Trophoblast cell (in vitro differentiated cells and primary cell): ENCODE measurements at regions not wholly inside any gene's neighbourhood (a gene's known extent, or its start where the extent isn't known, plus 50 kb on each side); places are given as distances from the start of the nearest gene placed in this dataset.
A peak's percentile ranks its signal among the peaks of the same experiment; 100 is the strongest.

Source experiments
- DNase-seq, 2 donors: peaks; one replicate each; pipeline ENCODE4 v3.0.0-alpha.2; 2016
- H2AFZ ChIP-seq: 2 replicates; pipeline ENCODE4 v1.6.1; 2013; ENCODE audit warnings: low read length, moderate library complexity, mild to moderate bottlenecking; ENCODE audit not compliant: insufficient read depth, poor library complexity
- H2AK5ac ChIP-seq: 2 replicates; pipeline ENCODE4 v1.6.1; 2013; ENCODE audit warnings: mild to moderate bottlenecking, low read length
- H2BK120ac ChIP-seq: 2 replicates; pipeline ENCODE4 v1.6.1; 2013; ENCODE audit warnings: low read length, mild to moderate bottlenecking, moderate library complexity; ENCODE audit not compliant: insufficient read depth, poor library complexity
- H2BK12ac ChIP-seq: 2 replicates; pipeline ENCODE4 v1.6.1; 2013; ENCODE audit warnings: mild to moderate bottlenecking, low read length, moderate library complexity
- H2BK5ac ChIP-seq: 2 replicates; pipeline ENCODE4 v1.6.1; 2013; ENCODE audit warnings: low read length, low read depth, moderate library complexity, mild to moderate bottlenecking; ENCODE audit not compliant: poor library complexity
- H3K14ac ChIP-seq: 2 replicates; pipeline ENCODE4 v1.6.1; 2013; ENCODE audit warnings: mild to moderate bottlenecking, low read length
- H3K18ac ChIP-seq: 2 replicates; pipeline ENCODE4 v1.6.1; 2013; ENCODE audit warnings: mild to moderate bottlenecking, low read length
- H3K23ac ChIP-seq: 2 replicates; pipeline ENCODE4 v1.6.1; 2013; ENCODE audit warnings: low read length
- H3K27ac ChIP-seq: 2 replicates; pipeline ENCODE4 v1.5.1; 2013; ENCODE audit warnings: low read depth, mild to moderate bottlenecking, inconsistent platforms, low read length, moderate library complexity
- H3K27me3 ChIP-seq: 2 replicates; pipeline ENCODE4 v1.6.1; 2013; ENCODE audit warnings: inconsistent platforms, mild to moderate bottlenecking, low read length, moderate library complexity; ENCODE audit not compliant: insufficient read depth
- H3K36me3 ChIP-seq, 2 experiments: 1 replicate in 1 of 2; 2 replicates in 1 of 2; pipeline ENCODE4 v1.6.1; 2013; ENCODE audit warnings: low read length in 2 of 2, mild to moderate bottlenecking in 2 of 2, moderate library complexity in 1 of 2; ENCODE audit not compliant: insufficient read depth in 2 of 2, control insufficient read depth in 1 of 2
- H3K4ac ChIP-seq: 2 replicates; pipeline ENCODE4 v1.6.1; 2013; ENCODE audit warnings: low read depth, mild to moderate bottlenecking, low read length, moderate library complexity
- H3K4me1 ChIP-seq, 2 experiments: 1 replicate in 1 of 2; 2 replicates in 1 of 2; pipeline ENCODE4 v1.6.1; 2013; ENCODE audit warnings: low read length in 2 of 2, mild to moderate bottlenecking in 2 of 2, moderate library complexity in 1 of 2; ENCODE audit not compliant: insufficient read depth in 2 of 2, control insufficient read depth in 1 of 2
- H3K4me2 ChIP-seq: 2 replicates; pipeline ENCODE4 v1.6.1; 2013; ENCODE audit warnings: inconsistent platforms, mild to moderate bottlenecking, low read length, moderate library complexity
- H3K4me3 ChIP-seq: 2 replicates; pipeline ENCODE4 v1.5.1; 2013; ENCODE audit warnings: mild to moderate bottlenecking, low read depth, low read length, inconsistent platforms
- H3K79me1 ChIP-seq: one replicate; pipeline ENCODE4 v1.6.1; 2013; ENCODE audit warnings: low read length
- H3K79me2 ChIP-seq: 2 replicates; pipeline ENCODE4 v1.6.1; 2013; ENCODE audit warnings: low read length, mild to moderate bottlenecking; ENCODE audit not compliant: control insufficient read depth, insufficient read depth, poor library complexity
- H3K9ac ChIP-seq: 2 replicates; pipeline ENCODE4 v1.6.1; 2013; ENCODE audit warnings: mild to moderate bottlenecking, low read length
- H3K9me3 ChIP-seq: 2 replicates; pipeline ENCODE4 v1.6.1; 2013; ENCODE audit warnings: low read depth, mild to moderate bottlenecking, control low read depth, inconsistent platforms, low read length; ENCODE audit not compliant: insufficient read depth
- H4K12ac ChIP-seq: 2 replicates; pipeline ENCODE4 v1.6.1; 2013; ENCODE audit warnings: low read depth, mild to moderate bottlenecking, low read length, moderate library complexity
- H4K8ac ChIP-seq: 2 replicates; pipeline ENCODE4 v1.6.1; 2013; ENCODE audit warnings: low read depth, mild to moderate bottlenecking, low read length, moderate library complexity
- H4K91ac ChIP-seq: one replicate; pipeline ENCODE4 v1.6.1; 2013; ENCODE audit warnings: low read depth, mild to moderate bottlenecking, low read length, moderate library complexity
- WGBS: extraction: QIAGEN DNeasy Blood & Tissue Kit; methylation state at CpG from one replicate; pipeline ENCODE4 v1.1.7; 2013; ENCODE audit warnings: missing lambda C conversion rate; ENCODE audit not compliant: insufficient read length, insufficient coverage; ENCODE audit errors: extremely low coverage; 5-methylcytosine and 5-hydroxymethylcytosine counted together

GRCh38 chr2:13654416-13654815, 937.7 kb downstream of the TRIB2 start:
- no peak for DNase-seq

GRCh38 chr2:13660231-13660630, 943.5 kb downstream of the TRIB2 start:
- no peak overlapping the region for H4K12ac ChIP-seq
- H3K27me3 ChIP-seq: no peaks in the 10 kb centered on the region
- H3K4me3 ChIP-seq: no peak overlapping the region
- H4K91ac ChIP-seq: no peak overlapping the region
- no peak overlapping the region for H3K23ac ChIP-seq
- H2BK120ac ChIP-seq: no peak overlapping the region
- no peak for DNase-seq
- no peaks in the 10 kb centered on the region for H3K36me3 ChIP-seq
- H4K8ac ChIP-seq: no peak overlapping the region
- no peak overlapping the region for H3K4me2 ChIP-seq
- no peak overlapping the region for H2BK5ac ChIP-seq
- WGBS: no CpG with 5 or more reads among the region's 3 CpGs
- no peak overlapping the region for H2AFZ ChIP-seq
- no peaks in the 10 kb centered on the region for H3K79me1 ChIP-seq
- H3K9me3 ChIP-seq: no peaks in the 10 kb centered on the region
- H2AK5ac ChIP-seq: no peak overlapping the region
- H3K4ac ChIP-seq: no peak overlapping the region
- H3K14ac ChIP-seq: no peak overlapping the region
- no peak overlapping the region for H3K9ac ChIP-seq
- no peaks in the 10 kb centered on the region for H3K4me1 ChIP-seq
- no peaks in the 10 kb centered on the region for H3K79me2 ChIP-seq
- H2BK12ac ChIP-seq: no peak overlapping the region
- no peak overlapping the region for H3K18ac ChIP-seq
- H3K27ac ChIP-seq: no peak overlapping the region

More at GRCh38 chr2:13654416-13654815, 937.7 kb downstream of the TRIB2 start:
- Histone ChIP-seq H3K36me3 (no peaks in the 10 kb centered on the region), H4K91ac (no peak overlapping the region), H2AFZ (no peak overlapping the region), H4K12ac (no peak overlapping the region), H2BK120ac (no peak overlapping the region), H3K4ac (no peak overlapping the region), H2BK5ac (no peak overlapping the region), H3K4me2 (no peak overlapping the region), H3K9ac (no peak overlapping the region), H3K79me1 (no peaks in the 10 kb centered on the region), H3K23ac (no peak overlapping the region), H3K9me3 (no peaks in the 10 kb centered on the region), H3K18ac (no peak overlapping the region), H3K4me1 (no peaks in the 10 kb centered on the region), H3K79me2 (no peaks in the 10 kb centered on the region), H3K27me3 (no peaks in the 10 kb centered on the region), H3K4me3 (no peak overlapping the region), H3K27ac (no peak overlapping the region), H2BK12ac (no peak overlapping the region), H3K14ac (no peak overlapping the region), H2AK5ac (no peak overlapping the region), H4K8ac (no peak overlapping the region)

- Histone ChIP-seq H3K4me1 (no peaks in the 10 kb centered on the region), H3K4me2 (no peak overlapping the region), H3K18ac (no peak overlapping the region), H4K8ac (no peak overlapping the region), H4K12ac (no peak overlapping the region), H2BK12ac (no peak overlapping the region), H2AFZ (no peak overlapping the region), H3K79me2 (no peaks in the 10 kb centered on the region), H2BK5ac (no peak overlapping the region), H2AK5ac (no peak overlapping the region), H3K4ac (no peak overlapping the region), H3K79me1 (no peaks in the 10 kb centered on the region), H3K9ac (no peak overlapping the region), H3K4me3 (no peak overlapping the region), H3K36me3 (no peaks in the 10 kb centered on the region), H3K23ac (no peak overlapping the region), H3K27ac (no peak overlapping the region), H4K91ac (no peak overlapping the region), H2BK120ac (no peak overlapping the region), H3K9me3 (no peaks in the 10 kb centered on the region), H3K14ac (no peak overlapping the region), H3K27me3 (no peaks in the 10 kb centered on the region)
- WGBS: no CpG with 5 or more reads among the region's 1 CpG
- peak in 1 of 2 donors; percentile 56 for DNase-seq
These were observed 945.3 kb downstream of the TRIB2 start for GRCh38 chr2:13662055-13662454.

GRCh38 chr2:13666582-13667414, 950.1 kb downstream of the TRIB2 start:
- no peak overlapping the region for H3K27ac ChIP-seq
- H3K9ac ChIP-seq: no peak overlapping the region
- H2AK5ac ChIP-seq: no peak overlapping the region
- no peak overlapping the region for H3K23ac ChIP-seq
- no peak overlapping the region for H4K91ac ChIP-seq
- H3K4me1 ChIP-seq: no peaks in the 10 kb centered on the region
- DNase-seq: peak in 1 of 2 donors; percentile 21
- H2BK5ac ChIP-seq: no peak overlapping the region
- H3K14ac ChIP-seq: no peak overlapping the region
- H3K27me3 ChIP-seq: no peaks in the 10 kb centered on the region
- H3K4me2 ChIP-seq: no peak overlapping the region
- H2AFZ ChIP-seq: no peak overlapping the region
- H3K4me3 ChIP-seq: no peak overlapping the region
- H3K4ac ChIP-seq: no peak overlapping the region
- H2BK12ac ChIP-seq: no peak overlapping the region
- no CpG with 5 or more reads among the region's 3 CpGs for WGBS
- H3K18ac ChIP-seq: no peak overlapping the region
- no peak overlapping the region for H4K8ac ChIP-seq
- no peaks in the 10 kb centered on the region for H3K9me3 ChIP-seq
- H4K12ac ChIP-seq: no peak overlapping the region
- H3K36me3 ChIP-seq: no peaks in the 10 kb centered on the region
- H2BK120ac ChIP-seq: no peak overlapping the region
- no peaks in the 10 kb centered on the region for H3K79me2 ChIP-seq
- H3K79me1 ChIP-seq: no peaks in the 10 kb centered on the region
